GM12891 (cell line): ENCODE measurements at regions not wholly inside any gene's neighbourhood (a gene's known extent, or its start where the extent isn't known, plus 50 kb on each side); places are given as distances from the start of the nearest gene placed in this dataset.

Experiments
- DNase-seq: peaks from one replicate; pipeline ENCODE4 v3.0.0; 2011; ENCODE audit warnings: low spot score; ENCODE audit not compliant: insufficient read length
- FAIRE-seq: peaks from 2 replicates; lab custom pipeline; 2011; peaks lifted over from hg19 to GRCh38; lab: Jason Lieb, UNC
- PAX5 ChIP-seq: IDR thresholded peaks from 2 replicates; pipeline ENCODE4 v1.6.1; 2011; ENCODE audit warnings: low read length, moderate library complexity, mild to moderate bottlenecking; ENCODE audit not compliant: insufficient read depth, severe bottlenecking
- POLR2A ChIP-seq: IDR thresholded peaks from 2 replicates; pipeline ENCODE4 v1.6.1; 2011; ENCODE audit warnings: low read depth, low read length, control low read depth
- POLR2AphosphoS5 ChIP-seq: IDR thresholded peaks from 2 replicates; pipeline ENCODE4 v1.6.1; 2011; ENCODE audit warnings: low read depth, low read length, control low read depth
- POU2F2 ChIP-seq: IDR thresholded peaks from 2 replicates; pipeline ENCODE4 v1.6.1; 2011; ENCODE audit warnings: low read depth, mild to moderate bottlenecking, control low read depth, low read length, moderate library complexity
- SPI1 ChIP-seq: IDR thresholded peaks from 2 replicates; pipeline ENCODE4 v1.6.1; 2011; ENCODE audit warnings: low read depth, low read length, control low read depth
- TAF1 ChIP-seq: IDR thresholded peaks from 2 replicates; pipeline ENCODE4 v1.6.1; 2011; ENCODE audit warnings: low read depth, low read length, control low read depth

GRCh38 chr21:43318368-43318767 lies 108.6 kb downstream of the SIK1 start:
- TF ChIP-seq POU2F2 (no peak), POLR2AphosphoS5 (no peak), POLR2A (no peak), SPI1 (no peak), TAF1 (no peak), PAX5 (no peak)
- FAIRE-seq (no peak), DNase-seq (no peak)

- FAIRE-seq (no peak), DNase-seq (no peak)
- TF ChIP-seq POLR2AphosphoS5: no peak
- no peak for TF ChIP-seq PAX5
- TF ChIP-seq SPI1: no peak
- TF ChIP-seq POU2F2: no peak
Measured at GRCh38 chr21:43317959-43318358, 109.0 kb downstream of the SIK1 start.

GRCh38 chr21:43317254-43317748 lies 109.6 kb downstream of the SIK1 start:
- FAIRE-seq: no peak
- DNase-seq: no peak

GRCh38 chr21:43316156-43316845 lies 110.6 kb downstream of the SIK1 start:
- FAIRE-seq: no peak
- no peak for DNase-seq
- no peak for TF ChIP-seq SPI1
- no peak for TF ChIP-seq POU2F2
- TF ChIP-seq POLR2AphosphoS5: no peak
- TF ChIP-seq TAF1: no peak
- no peak for TF ChIP-seq POLR2A
- no peak for TF ChIP-seq PAX5

More at GRCh38 chr21:43317254-43317748, 109.6 kb downstream of the SIK1 start:
- TF ChIP-seq SPI1 (no peak), POLR2AphosphoS5 (no peak), POLR2A (no peak), TAF1 (no peak), POU2F2 (no peak), PAX5 (no peak)

- DNase-seq (no peak), FAIRE-seq (no peak)
Measured at GRCh38 chr21:43315244-43316137, 111.4 kb downstream of the SIK1 start.

GRCh38 chr21:43313939-43314405 lies 113.0 kb downstream of the SIK1 start:
- DNase-seq (no peak), FAIRE-seq (no peak)
- no peak for TF ChIP-seq SPI1
- no peak for TF ChIP-seq PAX5
- TF ChIP-seq POLR2AphosphoS5: no peak
- TF ChIP-seq TAF1: no peak
- no peak for TF ChIP-seq POU2F2
- no peak for TF ChIP-seq POLR2A

More at GRCh38 chr21:43315244-43316137, 111.4 kb downstream of the SIK1 start:
- TF ChIP-seq TAF1 (no peak), PAX5 (no peak), POLR2A (no peak), POU2F2 (no peak), SPI1 (no peak), POLR2AphosphoS5 (no peak)

- FAIRE-seq (no peak), DNase-seq (no peak)
- TF ChIP-seq POU2F2 (no peak), SPI1 (no peak), POLR2A (no peak), POLR2AphosphoS5 (no peak), TAF1 (no peak), PAX5 (no peak)
Measured at GRCh38 chr21:43313221-43313938, 113.6 kb downstream of the SIK1 start.

GRCh38 chr21:43312751-43313169 lies 114.2 kb downstream of the SIK1 start:
- TF ChIP-seq SPI1: no peak
- peak; percentile 95 for TF ChIP-seq POU2F2

GRCh38 chr21:43312011-43312410 lies 114.9 kb downstream of the SIK1 start:
- no peak for TF ChIP-seq POLR2AphosphoS5
- no peak for TF ChIP-seq TAF1
- TF ChIP-seq POU2F2: no peak
- no peak for TF ChIP-seq POLR2A
- no peak for TF ChIP-seq PAX5
- no peak for TF ChIP-seq SPI1
- FAIRE-seq (no peak), DNase-seq (no peak)

More at GRCh38 chr21:43312751-43313169, 114.2 kb downstream of the SIK1 start:
- FAIRE-seq: peak; percentile 54
- DNase-seq: no peak
